ENCODE measurements at regions not wholly inside any gene's neighbourhood (a gene's known extent, or its start where the extent isn't known, plus 50 kb on each side); places are given as distances from the start of the nearest gene placed in this dataset.

- H3K4me1 Mint-ChIP-seq, result no peaks in the 10 kb centered on the region
- no peak overlapping the region for H3K4me3 Mint-ChIP-seq
- DNase-seq, result no peak
- no peaks in the 10 kb centered on the region for H3K36me3 Mint-ChIP-seq
- peaks cover 0 to 2% (median 0%) of the 10 kb centered on the region in 7 donors for H3K9me3 Mint-ChIP-seq
- H3K27ac Mint-ChIP-seq, result no peak overlapping the region
- ATAC-seq (ENCODE audit: low read depth in 2 of 2), result no peak
- no peaks in the 10 kb centered on the region for H3K27me3 Mint-ChIP-seq
Observed at GRCh38 chr1:232456714-232457113, 173.2 kb downstream of the SIPA1L2 start.

GRCh38 chr1:232454227-232454886 lies 175.6 kb downstream of the SIPA1L2 start:
- no peaks in the 10 kb centered on the region for H3K36me3 Mint-ChIP-seq
- H3K4me3 Mint-ChIP-seq, result no peak overlapping the region
- H3K27me3 Mint-ChIP-seq, result no peaks in the 10 kb centered on the region
- H3K9me3 Mint-ChIP-seq, result peaks cover 0 to 2% (median 0%) of the 10 kb centered on the region in 7 donors
- no peak for DNase-seq
- H3K27ac Mint-ChIP-seq, result no peak overlapping the region
- no peak for ATAC-seq (ENCODE audit: low read depth in 2 of 2)
- no peaks in the 10 kb centered on the region for H3K4me1 Mint-ChIP-seq

DNA sequence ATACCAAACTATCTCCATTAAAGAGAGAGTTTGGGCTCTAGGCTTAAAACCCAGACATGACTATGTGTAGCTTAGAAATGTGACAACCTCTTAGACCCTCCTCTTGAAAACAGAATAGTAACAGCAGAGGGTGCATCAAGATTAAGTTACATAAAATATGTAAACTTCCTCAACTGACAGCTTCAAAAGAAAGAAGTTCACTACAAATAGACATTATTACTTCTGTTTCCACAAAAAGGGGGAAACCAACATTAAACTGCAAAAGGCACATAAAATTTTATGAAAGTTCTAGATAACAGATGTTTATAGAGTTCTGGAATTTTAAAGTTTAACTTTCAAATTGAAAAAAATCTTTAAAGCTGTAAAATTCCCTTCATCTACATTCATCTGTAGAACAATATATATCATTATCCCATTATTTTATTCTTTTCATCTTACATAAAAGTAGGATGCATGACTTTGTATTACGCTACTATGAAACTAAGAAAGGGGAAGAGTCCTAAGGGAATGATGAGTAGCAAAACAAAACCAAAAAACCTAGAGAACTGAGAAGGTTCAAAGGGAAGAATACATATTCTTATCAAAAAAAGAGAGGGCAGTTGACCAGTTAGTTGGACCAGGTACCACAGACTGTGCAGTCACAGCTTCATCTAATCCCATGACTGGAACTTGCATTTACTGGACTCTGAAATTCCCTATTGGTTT lies 177.0 kb downstream of the SIPA1L2 start:
- DNase-seq (no peak), ATAC-seq (ENCODE audit: low read depth in 2 of 2) (no peak)
- H3K9me3 Mint-ChIP-seq, result peaks cover 0 to 2% (median 0%) of the 10 kb centered on the region in 7 donors
- no peaks in the 10 kb centered on the region for H3K4me1 Mint-ChIP-seq
- no peaks in the 10 kb centered on the region for H3K27me3 Mint-ChIP-seq
- H3K4me3 Mint-ChIP-seq, result no peak overlapping the region
- no peaks in the 10 kb centered on the region for H3K36me3 Mint-ChIP-seq
- H3K27ac Mint-ChIP-seq, result no peak overlapping the region

- Mint-ChIP-seq H3K27ac (no peak overlapping the region), H3K4me1 (no peaks in the 10 kb centered on the region), H3K27me3 (no peaks in the 10 kb centered on the region), H3K4me3 (no peak overlapping the region), H3K9me3 (peaks cover 0 to 2% (median 0%) of the 10 kb centered on the region in 7 donors), H3K36me3 (no peaks in the 10 kb centered on the region)
- DNase-seq, result no peak
- no peak for ATAC-seq (ENCODE audit: low read depth in 2 of 2)
Observed at GRCh38 chr1:232452117-232452516, 177.8 kb downstream of the SIPA1L2 start.

DNA sequence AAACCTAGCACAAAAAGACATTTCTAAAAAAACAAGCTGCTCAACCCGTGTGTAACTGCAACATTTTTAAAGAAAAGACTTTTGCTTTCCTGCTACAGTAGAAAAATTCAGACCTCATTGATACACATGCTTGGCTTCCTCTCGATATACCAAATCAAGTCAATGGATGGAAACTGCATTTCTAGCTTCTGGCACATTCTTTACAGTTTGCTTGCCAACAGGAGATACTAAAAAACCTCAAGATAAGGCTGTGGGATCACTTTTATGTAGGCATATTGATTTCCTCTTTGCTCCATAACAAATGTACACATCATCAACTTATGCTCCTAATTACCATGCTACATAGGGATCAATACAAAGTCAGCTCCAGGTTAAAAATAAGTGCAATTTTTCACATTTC lies 178.4 kb downstream of the SIPA1L2 start:
- Mint-ChIP-seq H3K4me3 (no peak overlapping the region), H3K27me3 (no peaks in the 10 kb centered on the region), H3K27ac (no peak overlapping the region), H3K9me3 (peaks cover 0 to 2% (median 0%) of the 10 kb centered on the region in 7 donors), H3K4me1 (no peaks in the 10 kb centered on the region), H3K36me3 (no peaks in the 10 kb centered on the region)
- DNase-seq, result no peak
- ATAC-seq (ENCODE audit: low read depth in 2 of 2), result no peak

DNA sequence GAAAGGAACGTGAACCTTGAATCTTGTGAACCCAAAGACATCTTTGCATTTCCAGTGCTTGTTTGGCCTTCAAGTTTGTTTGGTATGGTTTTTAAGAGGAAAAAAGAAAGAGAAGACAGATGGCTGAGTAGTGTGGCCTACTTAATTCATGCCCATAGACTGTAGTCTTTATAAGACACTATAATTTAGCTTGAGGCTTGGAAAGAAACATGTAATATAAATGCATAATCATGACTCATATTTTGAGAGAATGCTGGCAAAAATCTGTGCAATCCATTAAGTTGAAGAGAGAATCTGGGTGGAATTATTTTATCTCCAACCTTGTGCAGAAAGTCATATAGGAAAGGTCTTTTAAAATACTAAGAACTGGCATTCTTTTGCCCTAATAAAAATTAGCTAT lies 179.3 kb downstream of the SIPA1L2 start:
- Mint-ChIP-seq H3K36me3 (no peaks in the 10 kb centered on the region), H3K27ac (no peak overlapping the region)

DNA sequence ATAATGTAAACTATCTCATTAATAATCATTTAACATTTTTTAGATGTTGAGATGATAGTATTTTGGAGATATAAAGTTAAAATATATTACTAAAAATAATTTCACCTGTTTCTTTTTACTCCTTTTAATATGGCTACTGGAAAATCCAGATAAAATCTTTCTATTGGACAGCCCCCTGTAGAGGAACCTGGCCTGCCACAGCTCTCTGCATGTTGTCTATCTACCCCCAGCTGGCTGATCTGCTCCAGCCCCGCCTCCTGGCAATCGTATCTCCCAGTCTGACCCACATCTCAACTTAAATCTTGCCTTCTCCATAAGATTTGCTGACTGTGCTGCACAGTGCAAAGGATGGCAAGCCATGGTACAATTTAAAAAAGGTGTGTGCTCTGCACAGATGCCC lies 182.8 kb downstream of the SIPA1L2 start:
- no peak for ATAC-seq (ENCODE audit: low read depth in 2 of 2)
- H3K9me3 Mint-ChIP-seq, result no peaks in the 10 kb centered on the region
- H3K36me3 Mint-ChIP-seq, result no peaks in the 10 kb centered on the region
- no peaks in the 10 kb centered on the region for H3K27me3 Mint-ChIP-seq
- no peak overlapping the region for H3K4me3 Mint-ChIP-seq
- H3K4me1 Mint-ChIP-seq, result no peaks in the 10 kb centered on the region
- no peak overlapping the region for H3K27ac Mint-ChIP-seq
- no peak for DNase-seq

More for the DNA sequence above, 179.3 kb downstream of the SIPA1L2 start:
- Mint-ChIP-seq H3K4me1 (no peaks in the 10 kb centered on the region), H3K27me3 (no peaks in the 10 kb centered on the region), H3K9me3 (peaks cover 0 to 2% (median 0%) of the 10 kb centered on the region in 7 donors), H3K4me3 (no peak overlapping the region)
- ATAC-seq (ENCODE audit: low read depth in 2 of 2) (no peak), DNase-seq (no peak)

DNA sequence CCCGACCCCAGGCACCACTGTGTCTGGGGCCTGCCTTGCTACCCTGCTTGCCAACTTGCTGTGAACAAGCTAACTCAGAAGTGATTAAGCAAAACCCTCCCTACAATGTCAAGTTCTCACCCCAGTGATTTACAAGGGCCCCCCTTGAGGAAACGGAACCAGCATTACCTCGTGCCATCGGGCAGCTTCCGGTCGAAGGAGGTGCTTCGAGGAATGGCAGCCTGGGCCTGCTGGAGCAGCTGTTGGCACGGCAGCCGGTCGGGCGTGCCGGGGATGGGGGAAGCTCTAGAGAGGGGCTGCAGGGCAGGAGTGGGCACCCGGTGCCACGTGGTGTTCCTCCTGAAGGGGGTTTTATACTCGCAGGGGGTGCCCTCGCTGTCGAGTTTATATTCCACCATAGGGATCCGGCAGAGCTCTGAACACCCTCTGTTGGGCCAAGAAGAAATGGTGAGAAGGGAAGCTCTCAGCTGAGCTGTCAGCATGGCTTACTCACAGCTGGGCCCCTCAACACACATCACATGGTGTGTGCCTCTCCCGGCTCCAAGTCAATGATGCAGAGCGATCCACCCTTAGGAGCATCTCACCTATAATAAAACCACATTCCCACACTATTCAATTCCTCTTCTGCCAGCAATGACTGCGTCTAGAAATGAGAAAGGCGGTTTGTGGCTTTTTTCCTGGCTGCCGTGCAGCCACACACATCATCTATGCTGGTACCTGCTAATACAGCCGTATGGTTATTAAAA lies 184.4 kb downstream of the SIPA1L2 start:
- H3K27ac Mint-ChIP-seq, result no peak overlapping the region
- H3K27me3 Mint-ChIP-seq, result no peaks in the 10 kb centered on the region
- DNase-seq, result no peak
- no peaks in the 10 kb centered on the region for H3K4me1 Mint-ChIP-seq
- H3K9me3 Mint-ChIP-seq, result no peaks in the 10 kb centered on the region
- no peak overlapping the region for H3K4me3 Mint-ChIP-seq
- no peaks in the 10 kb centered on the region for H3K36me3 Mint-ChIP-seq
- ATAC-seq (ENCODE audit: low read depth in 2 of 2), result no peak

- Mint-ChIP-seq H3K27ac (no peak overlapping the region), H3K4me1 (no peaks in the 10 kb centered on the region), H3K36me3 (no peaks in the 10 kb centered on the region), H3K27me3 (no peaks in the 10 kb centered on the region), H3K9me3 (no peaks in the 10 kb centered on the region), H3K4me3 (no peak overlapping the region)
- ATAC-seq (ENCODE audit: low read depth in 2 of 2), result no peak
- DNase-seq, result no peak
Observed at GRCh38 chr1:232443372-232443771, 186.6 kb downstream of the SIPA1L2 start.

DNA sequence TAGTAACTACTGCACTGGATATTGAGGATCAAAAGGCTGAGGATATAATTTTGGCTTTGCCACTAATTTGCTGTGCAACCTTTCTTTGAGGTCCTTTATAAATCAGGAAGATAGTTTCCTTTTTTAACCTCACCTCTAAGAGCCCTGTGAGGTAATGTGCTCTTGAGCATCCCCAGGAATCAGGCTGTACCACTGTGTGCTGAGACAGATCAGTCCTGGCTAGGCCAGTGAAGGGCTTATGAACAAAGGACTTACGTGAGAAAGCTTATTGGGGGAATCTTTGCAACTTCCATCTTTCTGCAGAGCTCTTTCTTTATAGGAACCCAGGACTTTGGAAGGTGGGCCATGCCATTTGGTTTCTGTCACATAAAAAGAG lies 188.9 kb downstream of the SIPA1L2 start:
- no peak for ATAC-seq (ENCODE audit: low read depth in 2 of 2)
- no peak overlapping the region for H3K4me3 Mint-ChIP-seq
- H3K27ac Mint-ChIP-seq, result peak overlapping the region in 1 of 6 donors; percentile 3
- no peaks in the 10 kb centered on the region for H3K27me3 Mint-ChIP-seq
- H3K4me1 Mint-ChIP-seq, result no peaks in the 10 kb centered on the region
- DNase-seq, result no peak
- H3K36me3 Mint-ChIP-seq, result no peaks in the 10 kb centered on the region
- H3K9me3 Mint-ChIP-seq, result no peaks in the 10 kb centered on the region

DNA sequence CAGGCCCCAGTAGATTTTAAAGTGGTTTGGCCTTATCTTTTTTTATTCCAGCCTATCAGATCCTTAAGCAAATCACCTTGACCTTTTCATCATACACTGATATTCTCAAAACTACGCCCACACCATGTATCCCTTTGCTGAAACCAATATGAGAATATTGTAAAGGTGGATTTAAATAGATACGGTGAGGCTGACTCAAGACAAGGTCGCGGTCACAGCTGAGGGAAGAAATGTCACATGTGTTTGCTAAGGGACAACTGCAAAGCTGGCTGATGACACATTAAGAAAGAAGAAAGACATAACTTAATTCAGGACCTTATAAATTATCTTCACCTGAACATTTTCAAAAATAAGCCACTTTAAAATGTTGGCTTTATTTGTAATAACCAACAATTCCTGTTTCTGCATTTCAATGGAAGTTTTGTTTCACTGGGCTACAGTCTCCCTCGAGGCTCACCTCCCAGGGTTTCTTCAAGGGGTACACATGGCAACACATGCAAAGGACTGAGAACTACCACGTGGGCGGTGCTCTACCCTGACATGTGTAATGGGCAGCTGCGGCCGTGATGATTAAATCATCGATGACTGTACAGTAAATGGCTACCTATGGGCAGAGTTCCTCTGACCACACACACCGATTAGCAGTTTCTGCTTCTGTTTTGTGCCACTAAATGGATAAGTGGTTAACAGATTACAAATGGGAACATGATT lies 189.5 kb downstream of the SIPA1L2 start:
- no peak overlapping the region for H3K27ac Mint-ChIP-seq
- no peaks in the 10 kb centered on the region for H3K36me3 Mint-ChIP-seq
- DNase-seq, result no peak
- no peaks in the 10 kb centered on the region for H3K27me3 Mint-ChIP-seq
- no peak overlapping the region for H3K4me3 Mint-ChIP-seq
- H3K9me3 Mint-ChIP-seq, result no peaks in the 10 kb centered on the region
- no peak for ATAC-seq (ENCODE audit: low read depth in 2 of 2)
- no peaks in the 10 kb centered on the region for H3K4me1 Mint-ChIP-seq

DNA sequence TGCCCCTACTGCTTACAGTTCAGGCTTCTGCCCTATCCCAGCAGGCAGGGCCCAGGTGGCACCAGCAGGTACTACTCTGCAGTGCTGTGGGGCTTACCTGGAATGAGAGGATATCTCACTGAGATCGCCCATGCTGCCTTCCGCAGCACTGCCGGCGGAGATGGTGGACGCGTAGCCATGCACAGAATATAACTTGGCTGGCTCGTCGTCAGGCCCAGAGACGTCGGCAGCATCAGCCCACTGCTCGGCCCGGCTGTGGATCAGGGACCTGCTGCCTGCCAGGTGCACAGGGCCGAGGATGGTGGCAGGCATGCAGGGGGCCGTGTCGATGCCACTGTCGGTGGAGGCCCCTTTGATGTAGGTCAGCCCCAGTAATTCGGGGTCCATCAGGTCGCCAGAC lies 190.9 kb downstream of the SIPA1L2 start:
- H3K9me3 Mint-ChIP-seq, result no peaks in the 10 kb centered on the region
- H3K36me3 Mint-ChIP-seq, result no peaks in the 10 kb centered on the region
- H3K4me3 Mint-ChIP-seq, result no peak overlapping the region
- DNase-seq (no peak), ATAC-seq (ENCODE audit: low read depth in 2 of 2) (no peak)
- H3K4me1 Mint-ChIP-seq, result no peaks in the 10 kb centered on the region
- H3K27ac Mint-ChIP-seq, result no peak overlapping the region
- no peaks in the 10 kb centered on the region for H3K27me3 Mint-ChIP-seq

DNA sequence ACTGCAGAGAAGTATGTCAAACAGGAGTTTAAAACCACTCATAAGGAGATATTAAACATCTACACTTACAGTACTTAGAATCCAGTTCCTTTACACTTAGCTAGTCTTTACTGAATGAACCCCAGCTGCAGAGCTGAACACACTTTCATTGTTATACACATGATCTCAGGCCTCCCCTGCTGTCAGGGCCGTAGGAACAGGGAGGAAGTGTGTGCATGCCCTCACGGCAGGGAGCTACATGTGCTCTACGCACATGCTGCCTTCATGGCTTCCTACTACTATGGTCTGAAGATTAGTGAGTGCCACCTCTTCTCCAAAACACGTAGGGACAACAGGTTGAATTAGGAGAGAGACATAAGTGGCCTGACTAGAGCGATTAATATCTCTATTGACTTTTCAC lies 191.5 kb downstream of the SIPA1L2 start:
- H3K4me1 Mint-ChIP-seq, result no peaks in the 10 kb centered on the region
- H3K27me3 Mint-ChIP-seq, result no peaks in the 10 kb centered on the region
- H3K4me3 Mint-ChIP-seq, result no peak overlapping the region
- DNase-seq (no peak), ATAC-seq (ENCODE audit: low read depth in 2 of 2) (no peak)
- no peaks in the 10 kb centered on the region for H3K9me3 Mint-ChIP-seq
- no peaks in the 10 kb centered on the region for H3K36me3 Mint-ChIP-seq
- H3K27ac Mint-ChIP-seq, result peak overlapping the region in 1 of 6 donors; percentile 38

Measured in naive B cell (primary cell).